Smooth muscle cell (in vitro differentiated cells): ENCODE measurements at regions not wholly inside any gene's neighbourhood (a gene's known extent, or its start where the extent isn't known, plus 50 kb on each side); places are given as distances from the start of the nearest gene placed in this dataset.
"Not testable (repeated sequence)": the region's sequence is repeated elsewhere in the genome, so short reads cannot be mapped to it uniquely, and the experiment has no call there.

Experiments used
- DNase-seq: peaks from one replicate; lab custom pipeline; 2025; ENCODE audit not compliant: unreplicated experiment; lab: John Stamatoyannopoulos, UW
- H2AFZ ChIP-seq: fragments of 200-600 bp; sonication (generic); 2 replicates; pipeline ENCODE4 v1.6.0; 2016; ENCODE audit warnings: antibody characterized with exemption, low read depth, mild to moderate bottlenecking
- H3F3A ChIP-seq: fragments of 200-600 bp; sonication (generic); 2 replicates; pipeline ENCODE4 v1.6.0; 2017; ENCODE audit warnings: antibody characterized with exemption, low read depth
- H3K27ac ChIP-seq: fragments of 200-600 bp; sonication (generic); 2 replicates; pipeline ENCODE4 v1.5.1; 2016; ENCODE audit warnings: low read depth, mild to moderate bottlenecking
- H3K27me3 ChIP-seq: fragments of 200-600 bp; sonication (generic); 2 replicates; pipeline ENCODE4 v1.6.1; 2016; ENCODE audit warnings: low read depth, mild to moderate bottlenecking
- H3K36me3 ChIP-seq: fragments of 200-600 bp; sonication (generic); 2 replicates; pipeline ENCODE4 v1.5.1; 2016; ENCODE audit warnings: low read depth
- H3K4me1 ChIP-seq: fragments of 200-600 bp; sonication (generic); 2 replicates; pipeline ENCODE4 v1.5.1; 2016; ENCODE audit warnings: low read depth
- H3K4me2 ChIP-seq: fragments of 200-600 bp; sonication (generic); 2 replicates; pipeline ENCODE4 v1.6.0; 2016; ENCODE audit warnings: mild to moderate bottlenecking
- H3K4me3 ChIP-seq: fragments of 200-600 bp; sonication (generic); 2 replicates; pipeline ENCODE4 v1.5.1; 2016; ENCODE audit warnings: mild to moderate bottlenecking
- H3K79me2 ChIP-seq: fragments of 200-600 bp; sonication (generic); 2 replicates; pipeline ENCODE4 v1.6.0; 2016; ENCODE audit warnings: low read depth, mild to moderate bottlenecking
- H3K9ac ChIP-seq: fragments of 200-600 bp; sonication (generic); 2 replicates; pipeline ENCODE4 v1.6.0; 2016; ENCODE audit warnings: low read depth
- H3K9me3 ChIP-seq: fragments of 200-600 bp; sonication (generic); replicated peaks from 2 replicates; pipeline ENCODE4 v1.5.1; 2016; ENCODE audit warnings: low read depth
- H4K20me1 ChIP-seq: fragments of 200-600 bp; sonication (generic); 2 replicates; pipeline ENCODE4 v1.6.0; 2016; ENCODE audit warnings: low read depth
- WGBS: methylation state at CpG from one replicate; pipeline ENCODE4 v1.1.7; 2016; ENCODE audit warnings: low lambda C conversion rate; 5-methylcytosine and 5-hydroxymethylcytosine counted together
- TF ChIP-seq, protein P1 (sequence below): fragments of 200-600 bp; sonication (generic); IDR thresholded peaks from 2 replicates; pipeline ENCODE4 v1.5.1; 2017; ENCODE audit warnings: borderline replicate concordance, mild to moderate bottlenecking, antibody characterized with exemption; ENCODE audit not compliant: insufficient read depth, poor library complexity, severe bottlenecking

DNA sequence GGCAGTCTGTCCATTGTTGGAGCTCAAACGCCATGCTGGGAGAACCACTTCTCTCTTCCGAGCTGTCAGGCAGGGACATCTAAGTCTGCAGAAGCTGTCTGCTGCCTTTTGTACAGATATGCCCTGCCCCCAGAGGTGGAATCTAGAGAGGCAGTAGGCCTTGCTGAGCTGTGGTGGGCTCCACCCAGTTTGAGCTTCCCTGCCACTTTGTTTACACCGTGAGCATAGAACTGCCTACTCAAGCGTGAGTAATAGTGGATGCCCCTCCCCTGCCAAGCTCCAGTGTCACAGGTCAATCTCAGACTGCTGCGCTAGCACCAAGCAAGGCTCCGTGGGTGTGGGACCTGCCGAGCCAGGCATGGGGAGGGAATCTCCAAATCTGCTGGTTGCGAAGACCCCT lies 145.7 kb downstream of the VSIG4 start:
- 77% methylated on average over 8 of the region's 8 CpGs for WGBS
- Histone ChIP-seq H3K4me2 (no peak overlapping the region), H3K9me3 (no peaks in the 10 kb centered on the region), H3K4me3 (no peak overlapping the region), H3K27me3 (no peaks in the 10 kb centered on the region), H3K4me1 (no peaks in the 10 kb centered on the region), H3K27ac (no peak overlapping the region), H3K9ac (no peak overlapping the region), H3F3A (no peaks in the 10 kb centered on the region), H4K20me1 (no peaks in the 10 kb centered on the region), H3K79me2 (no peaks in the 10 kb centered on the region), H2AFZ (no peak overlapping the region), H3K36me3 (no peaks in the 10 kb centered on the region)
- TF ChIP-seq, protein P1, sequence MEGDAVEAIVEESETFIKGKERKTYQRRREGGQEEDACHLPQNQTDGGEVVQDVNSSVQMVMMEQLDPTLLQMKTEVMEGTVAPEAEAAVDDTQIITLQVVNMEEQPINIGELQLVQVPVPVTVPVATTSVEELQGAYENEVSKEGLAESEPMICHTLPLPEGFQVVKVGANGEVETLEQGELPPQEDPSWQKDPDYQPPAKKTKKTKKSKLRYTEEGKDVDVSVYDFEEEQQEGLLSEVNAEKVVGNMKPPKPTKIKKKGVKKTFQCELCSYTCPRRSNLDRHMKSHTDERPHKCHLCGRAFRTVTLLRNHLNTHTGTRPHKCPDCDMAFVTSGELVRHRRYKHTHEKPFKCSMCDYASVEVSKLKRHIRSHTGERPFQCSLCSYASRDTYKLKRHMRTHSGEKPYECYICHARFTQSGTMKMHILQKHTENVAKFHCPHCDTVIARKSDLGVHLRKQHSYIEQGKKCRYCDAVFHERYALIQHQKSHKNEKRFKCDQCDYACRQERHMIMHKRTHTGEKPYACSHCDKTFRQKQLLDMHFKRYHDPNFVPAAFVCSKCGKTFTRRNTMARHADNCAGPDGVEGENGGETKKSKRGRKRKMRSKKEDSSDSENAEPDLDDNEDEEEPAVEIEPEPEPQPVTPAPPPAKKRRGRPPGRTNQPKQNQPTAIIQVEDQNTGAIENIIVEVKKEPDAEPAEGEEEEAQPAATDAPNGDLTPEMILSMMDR = no peak
- no peak for DNase-seq

DNA sequence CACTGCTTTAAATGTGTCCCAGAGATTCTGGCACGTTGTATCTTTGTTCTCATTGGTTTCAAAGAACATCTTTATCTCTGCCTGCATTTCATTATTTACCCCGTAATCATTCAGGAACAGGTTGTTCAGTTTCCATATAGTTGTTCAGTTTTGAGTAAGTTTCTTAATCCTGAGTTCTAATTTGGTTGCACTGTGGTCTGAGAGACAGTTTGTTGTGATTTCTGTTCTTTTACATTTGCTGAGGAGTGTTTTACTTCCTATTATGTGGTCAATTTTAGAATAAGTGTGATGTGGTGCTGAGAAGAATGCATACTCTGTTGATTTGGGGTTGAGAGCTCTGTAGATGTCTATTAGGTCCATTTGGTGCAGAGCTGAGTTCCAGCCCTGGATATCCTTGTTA lies 148.1 kb downstream of the VSIG4 start:
- H4K20me1 ChIP-seq, DNase-seq, H3K9ac ChIP-seq, H3K9me3 ChIP-seq, H3K36me3 ChIP-seq, H3K4me1 ChIP-seq, H3K27ac ChIP-seq, H3K79me2 ChIP-seq, H3K4me2 ChIP-seq, H3F3A ChIP-seq, H2AFZ ChIP-seq, H3K4me3 ChIP-seq, H3K27me3 ChIP-seq: not testable (repeated sequence)
- WGBS = 59% methylated on average over 2 of the region's 2 CpGs

DNA sequence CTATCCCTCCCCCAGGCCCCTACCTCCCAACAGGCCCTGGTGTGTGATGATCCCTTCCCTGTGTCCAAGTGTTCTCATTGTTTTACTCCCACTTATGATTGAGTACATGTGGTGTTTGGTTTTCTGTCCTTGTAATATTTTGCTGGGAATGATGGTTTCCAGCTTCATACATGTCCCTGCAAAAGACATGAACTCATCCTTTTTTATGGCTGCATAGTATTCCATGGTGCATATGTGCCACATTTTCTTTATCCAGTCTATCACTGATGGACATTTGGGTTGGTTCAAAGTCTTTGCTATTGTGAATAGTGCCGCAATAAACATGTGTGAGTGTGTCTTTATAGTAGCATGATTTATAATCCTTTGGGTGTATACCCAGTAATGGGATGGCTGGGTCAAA lies 151.7 kb downstream of the VSIG4 start:
- DNase-seq, H3K4me3 ChIP-seq, H4K20me1 ChIP-seq, H3K27me3 ChIP-seq, H3K27ac ChIP-seq, H3K4me1 ChIP-seq, H3K9ac ChIP-seq, H2AFZ ChIP-seq, H3K36me3 ChIP-seq, H3F3A ChIP-seq, H3K79me2 ChIP-seq, H3K9me3 ChIP-seq, H3K4me2 ChIP-seq: not testable (repeated sequence)
- 82% methylated on average over 1 of the region's 1 CpG for WGBS

DNA sequence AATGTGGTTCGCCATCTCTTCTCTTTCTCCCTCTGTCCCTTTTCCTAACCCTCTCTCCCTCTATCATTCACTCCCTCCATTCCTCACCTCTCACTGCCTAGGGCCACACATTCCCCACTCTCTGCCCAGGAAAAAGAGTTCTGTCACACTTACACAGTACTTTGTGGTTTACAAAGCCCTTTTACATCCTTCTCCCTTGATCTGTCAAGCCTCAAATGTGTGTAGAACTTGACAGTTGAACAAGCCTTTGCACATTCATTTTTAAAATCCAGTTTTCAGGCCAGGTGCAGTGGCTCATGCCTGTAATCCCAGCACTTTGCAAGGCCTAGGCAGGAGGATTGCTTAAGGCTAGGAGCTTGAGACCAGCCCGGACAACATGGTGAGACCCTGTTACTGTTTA lies 156.3 kb downstream of the VSIG4 start:
- H3K4me1 ChIP-seq = no peaks in the 10 kb centered on the region
- H3K9me3 ChIP-seq = no peaks in the 10 kb centered on the region
- TF ChIP-seq, protein P1 = no peak
- no peaks in the 10 kb centered on the region for H3K36me3 ChIP-seq
- 82% methylated on average over 2 of the region's 2 CpGs for WGBS
- no peaks in the 10 kb centered on the region for H3K27me3 ChIP-seq
- no peak overlapping the region for H3K9ac ChIP-seq
- no peak overlapping the region for H3K4me3 ChIP-seq
- H3F3A ChIP-seq = no peaks in the 10 kb centered on the region
- no peak overlapping the region for H3K27ac ChIP-seq
- DNase-seq = no peak
- no peaks in the 10 kb centered on the region for H3K79me2 ChIP-seq
- no peaks in the 10 kb centered on the region for H4K20me1 ChIP-seq
- H3K4me2 ChIP-seq = no peak overlapping the region
- no peak overlapping the region for H2AFZ ChIP-seq
